Peyer's patch (tissue), 4 donors: ENCODE measurements at regions not wholly inside any gene's neighbourhood (a gene's known extent, or its start where the extent isn't known, plus 50 kb on each side); places are given as distances from the start of the nearest gene placed in this dataset.

Experiments used
- DNase-seq, 3 donors: peaks; one replicate each; pipeline ENCODE4 v3.0.0-alpha.2; 2017 to 2019
- H3K27ac ChIP-seq, 4 donors: fragments of 200-600 bp; sonication (generic); one replicate each; pipeline ENCODE4 v1.5.1; 2016 to 2019
- H3K27me3 ChIP-seq, 2 donors: fragments of 200-600 bp; sonication (generic); one replicate each; pipeline ENCODE4 v1.5.1; 2019
- H3K36me3 ChIP-seq, 3 donors: fragments of 200-600 bp; sonication (generic); one replicate each; pipeline ENCODE4 v1.5.1; 2016 to 2019
- H3K4me1 ChIP-seq, 4 donors: fragments of 200-600 bp; sonication (generic); one replicate each; pipeline ENCODE4 v1.5.1; 2016 to 2019
- H3K4me3 ChIP-seq, 4 donors: fragments of 200-600 bp; sonication (generic); 1 replicate in 3 of 4; 2 replicates in 1 of 4; pipeline ENCODE4 v1.5.1; 2016 to 2019; ENCODE audit warnings: mild to moderate bottlenecking in 1 of 4
- H3K9me3 ChIP-seq, 4 donors: fragments of 200-600 bp; sonication (generic); one replicate each; pipeline ENCODE4 v1.5.1; 2016 to 2019; ENCODE audit warnings: mild to moderate bottlenecking in 1 of 4
- POLR2A ChIP-seq, 2 donors: fragments of 450-650 bp; IDR thresholded peaks; one replicate each; pipeline ENCODE4 v1.5.1; 2017; ENCODE audit warnings: antibody characterized with exemption in 2 of 2, mild to moderate bottlenecking in 2 of 2, moderate library complexity in 2 of 2
- TF ChIP-seq, protein P1 (sequence below), 6 experiments: fragments of 450-650 bp in 4 of 6; fragments of 200-600 bp in 2 of 6; sonication (generic) in 1 of 6; IDR thresholded peaks; one replicate each; pipeline ENCODE4 v1.5.1; 2017 to 2019; ENCODE audit warnings: antibody characterized with exemption in 6 of 6, mild to moderate bottlenecking in 3 of 6, moderate library complexity in 1 of 6

DNA sequence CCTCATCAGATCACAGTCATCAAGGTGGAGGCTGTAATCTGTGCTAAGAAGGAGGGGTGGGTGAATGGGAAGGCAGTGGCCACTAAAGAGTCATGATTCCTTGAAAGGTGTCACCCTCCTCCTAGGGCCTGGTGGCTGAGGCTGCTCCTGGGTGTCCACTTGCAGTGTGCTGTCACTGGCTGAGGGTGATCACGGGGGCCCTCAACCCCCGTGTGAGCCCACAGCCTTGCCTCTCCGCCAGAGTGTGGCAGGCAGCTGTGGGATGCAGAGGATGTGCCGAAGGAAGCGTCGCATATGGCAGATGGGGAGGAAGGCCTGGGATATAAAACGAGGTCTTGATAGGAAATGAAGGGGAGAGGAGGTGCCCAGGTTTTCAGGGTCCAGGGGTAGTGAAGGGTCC is 476.5 kb downstream of the PTPRU start:
- DNase-seq: no peak
- Histone ChIP-seq H3K36me3 (no peaks in the 10 kb centered on the region), H3K27me3 (no peaks in the 10 kb centered on the region), H3K4me3 (no peak overlapping the region), H3K27ac (no peak overlapping the region), H3K9me3 (no peaks in the 10 kb centered on the region), H3K4me1 (no peaks in the 10 kb centered on the region)
- TF ChIP-seq, protein P1, sequence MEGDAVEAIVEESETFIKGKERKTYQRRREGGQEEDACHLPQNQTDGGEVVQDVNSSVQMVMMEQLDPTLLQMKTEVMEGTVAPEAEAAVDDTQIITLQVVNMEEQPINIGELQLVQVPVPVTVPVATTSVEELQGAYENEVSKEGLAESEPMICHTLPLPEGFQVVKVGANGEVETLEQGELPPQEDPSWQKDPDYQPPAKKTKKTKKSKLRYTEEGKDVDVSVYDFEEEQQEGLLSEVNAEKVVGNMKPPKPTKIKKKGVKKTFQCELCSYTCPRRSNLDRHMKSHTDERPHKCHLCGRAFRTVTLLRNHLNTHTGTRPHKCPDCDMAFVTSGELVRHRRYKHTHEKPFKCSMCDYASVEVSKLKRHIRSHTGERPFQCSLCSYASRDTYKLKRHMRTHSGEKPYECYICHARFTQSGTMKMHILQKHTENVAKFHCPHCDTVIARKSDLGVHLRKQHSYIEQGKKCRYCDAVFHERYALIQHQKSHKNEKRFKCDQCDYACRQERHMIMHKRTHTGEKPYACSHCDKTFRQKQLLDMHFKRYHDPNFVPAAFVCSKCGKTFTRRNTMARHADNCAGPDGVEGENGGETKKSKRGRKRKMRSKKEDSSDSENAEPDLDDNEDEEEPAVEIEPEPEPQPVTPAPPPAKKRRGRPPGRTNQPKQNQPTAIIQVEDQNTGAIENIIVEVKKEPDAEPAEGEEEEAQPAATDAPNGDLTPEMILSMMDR (IDR thresholded peaks at IDR 0.05): no peak
- no peak for TF ChIP-seq POLR2A (IDR thresholded peaks at IDR 0.05)

DNA sequence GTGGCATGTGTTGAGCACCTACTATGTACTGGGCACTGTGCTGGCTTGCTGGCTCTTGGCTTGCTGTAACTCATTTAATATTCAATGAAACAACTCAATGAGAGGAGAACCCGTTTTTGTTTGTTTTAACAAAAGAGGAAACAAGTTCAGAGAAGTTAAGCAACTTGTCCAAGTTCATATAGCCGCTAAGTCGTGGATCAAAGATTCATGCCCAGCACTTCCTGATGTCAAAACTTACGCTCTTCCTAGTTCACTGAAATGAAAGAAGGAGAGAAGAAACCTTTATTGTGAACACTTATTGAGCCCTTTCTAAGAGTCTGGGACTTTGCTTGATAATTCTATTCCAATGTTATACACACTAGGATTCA is 475.9 kb downstream of the PTPRU start:
- Histone ChIP-seq H3K4me3 (no peak overlapping the region), H3K36me3 (no peaks in the 10 kb centered on the region), H3K27ac (no peak overlapping the region), H3K27me3 (no peaks in the 10 kb centered on the region), H3K9me3 (no peaks in the 10 kb centered on the region), H3K4me1 (no peaks in the 10 kb centered on the region)
- no peak for DNase-seq
- TF ChIP-seq POLR2A (IDR thresholded peaks at IDR 0.05): no peak
- TF ChIP-seq, protein P1 (IDR thresholded peaks at IDR 0.05): no peak

GRCh38 chr1:29711582-29712283 is 475.4 kb downstream of the PTPRU start:
- no peak overlapping the region for H3K27ac ChIP-seq

GRCh38 chr1:29709704-29710280 is 473.5 kb downstream of the PTPRU start:
- Histone ChIP-seq H3K4me1 (no peaks in the 10 kb centered on the region), H3K36me3 (no peaks in the 10 kb centered on the region), H3K9me3 (no peaks in the 10 kb centered on the region), H3K27me3 (no peaks in the 10 kb centered on the region), H3K27ac (no peak overlapping the region), H3K4me3 (no peak overlapping the region)
- DNase-seq: peak in 1 of 3 donors; percentile 5
- no peak for TF ChIP-seq POLR2A (IDR thresholded peaks at IDR 0.05)
- TF ChIP-seq, protein P1 (IDR thresholded peaks at IDR 0.05): no peak

More at GRCh38 chr1:29711582-29712283, 475.4 kb downstream of the PTPRU start:
- no peak overlapping the region for H3K4me3 ChIP-seq
- DNase-seq: peak in 1 of 3 donors; percentile 30
- no peaks in the 10 kb centered on the region for H3K27me3 ChIP-seq
- no peaks in the 10 kb centered on the region for H3K9me3 ChIP-seq
- no peak for TF ChIP-seq POLR2A (IDR thresholded peaks at IDR 0.05)
- TF ChIP-seq, protein P1 (IDR thresholded peaks at IDR 0.05): no peak
- H3K36me3 ChIP-seq: no peaks in the 10 kb centered on the region
- no peaks in the 10 kb centered on the region for H3K4me1 ChIP-seq

- Histone ChIP-seq H3K27me3 (no peaks in the 10 kb centered on the region), H3K4me3 (no peak overlapping the region), H3K4me1 (no peaks in the 10 kb centered on the region), H3K27ac (no peak overlapping the region), H3K9me3 (no peaks in the 10 kb centered on the region), H3K36me3 (no peaks in the 10 kb centered on the region)
- TF ChIP-seq POLR2A (IDR thresholded peaks at IDR 0.05): no peak
- TF ChIP-seq, protein P1 (IDR thresholded peaks at IDR 0.05): no peak
- DNase-seq: peak in 1 of 3 donors; percentile 34
Observed at GRCh38 chr1:29708796-29709703, 472.7 kb downstream of the PTPRU start.
